GM12891 (cell line): ENCODE measurements at regions not wholly inside any gene's neighbourhood (a gene's known extent, or its start where the extent isn't known, plus 50 kb on each side); places are given as distances from the start of the nearest gene placed in this dataset.

Source experiments
- POLR2A ChIP-seq: IDR thresholded peaks from 2 replicates; pipeline ENCODE4 v1.6.1; 2011; ENCODE audit warnings: low read depth, low read length, control low read depth
- POLR2AphosphoS5 ChIP-seq: IDR thresholded peaks from 2 replicates; pipeline ENCODE4 v1.6.1; 2011; ENCODE audit warnings: low read depth, low read length, control low read depth
- POU2F2 ChIP-seq: IDR thresholded peaks from 2 replicates; pipeline ENCODE4 v1.6.1; 2011; ENCODE audit warnings: low read depth, mild to moderate bottlenecking, control low read depth, low read length, moderate library complexity

DNA sequence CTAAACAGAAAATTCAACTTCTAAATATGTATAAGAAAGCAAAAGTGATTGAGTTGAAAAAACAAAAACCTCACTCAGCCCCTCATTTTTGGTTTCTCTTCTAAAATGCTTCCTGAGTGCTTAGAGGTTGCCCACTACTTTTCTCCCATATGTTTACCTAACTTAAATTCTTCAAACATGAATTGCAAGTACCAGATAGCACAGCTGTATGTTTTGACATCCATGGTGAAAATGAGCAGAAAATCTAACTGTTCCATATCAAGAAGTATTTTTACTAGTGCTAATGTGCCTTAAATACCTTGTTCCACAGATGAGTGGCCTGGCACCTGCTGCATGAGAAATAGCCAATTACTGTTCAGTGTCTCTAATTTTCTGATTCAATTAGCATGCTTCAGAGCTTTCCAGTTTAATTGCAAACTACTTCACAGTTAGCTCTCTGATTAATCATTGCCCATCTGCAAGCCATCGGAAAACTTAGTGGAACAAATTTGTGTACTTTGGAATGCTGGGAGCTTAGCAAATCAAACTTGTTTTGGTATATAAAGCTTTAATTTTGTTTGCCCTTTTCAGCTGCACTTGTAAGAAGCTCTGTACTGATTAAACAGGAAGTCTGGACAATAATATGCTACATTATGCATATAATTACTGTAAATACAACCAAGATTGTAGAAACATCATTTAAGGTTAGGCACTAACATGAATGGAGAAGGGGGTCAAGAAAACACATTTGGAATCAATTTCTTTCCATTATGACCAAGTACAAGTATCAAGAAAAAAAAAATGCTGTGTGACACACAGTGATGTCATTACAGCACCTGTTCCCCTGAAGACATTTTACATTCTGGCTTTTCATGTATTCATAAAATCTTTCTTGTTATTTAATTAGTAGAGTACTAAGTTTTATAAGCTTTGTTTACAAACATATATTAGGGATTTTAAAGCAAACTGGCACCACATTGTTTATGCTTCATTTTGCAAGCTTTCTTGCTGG lies 65.6 kb downstream of the POU5F2 start:
- TF ChIP-seq POLR2A, result no peak
- no peak for TF ChIP-seq POLR2AphosphoS5
- TF ChIP-seq POU2F2, result no peak
